ENCODE measurements at regions not wholly inside any gene's neighbourhood (a gene's known extent, or its start where the extent isn't known, plus 50 kb on each side); places are given as distances from the start of the nearest gene placed in this dataset.

DNA sequence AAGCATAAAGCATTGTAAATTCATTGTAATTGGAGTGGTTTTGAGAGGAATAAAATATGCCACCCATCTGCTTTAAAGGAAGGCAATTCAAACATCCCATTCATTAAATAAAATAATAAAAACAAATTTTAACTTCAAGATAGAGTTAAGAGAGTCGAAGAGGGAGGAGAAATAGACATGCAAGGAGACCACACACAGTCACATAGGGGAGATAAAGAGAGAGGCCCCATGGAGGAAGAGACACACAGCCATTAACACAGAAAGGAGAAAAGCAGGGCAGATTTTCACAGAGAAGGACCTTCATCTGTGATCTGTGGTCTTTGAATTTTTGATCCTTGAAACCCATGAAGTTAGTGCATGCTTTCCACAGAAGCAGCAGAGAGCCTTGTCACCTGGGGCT, 214.3 kb upstream of the TCF21 start:
- no peaks in the 10 kb centered on the region for H3K4me1 Mint-ChIP-seq (ENCODE audit: low read depth)
- Histone ChIP-seq H3K27me3 (ENCODE audit: control insufficient read depth in 1 of 2, insufficient read depth in 2 of 2, low read length in 2 of 2) (no peaks in the 10 kb centered on the region), H3K4me3 (ENCODE audit: low read length) (no peak overlapping the region), H3K36me3 (ENCODE audit: insufficient read depth, low read length) (no peaks in the 10 kb centered on the region), H3K27ac (ENCODE audit: low read depth in 1 of 2, low read length in 2 of 2) (no peak overlapping the region), H3K9me3 (ENCODE audit: control insufficient read depth in 1 of 2, insufficient read depth in 1 of 2, low read length in 2 of 2) (no peaks in the 10 kb centered on the region), H3K4me1 (ENCODE audit: insufficient read depth, low read length) (no peaks in the 10 kb centered on the region)
- ATAC-seq (ENCODE audit: poor library complexity) (no peak), DNase-seq (no peak)
- no peaks in the 10 kb centered on the region for H3K27me3 Mint-ChIP-seq
- no peak for TF ChIP-seq CTCF (IDR thresholded peaks at IDR 0.05)
- H3K36me3 Mint-ChIP-seq (ENCODE audit: low read depth), result no peaks in the 10 kb centered on the region
- ChIA-PET POLR2A (no interaction called here), CTCF (no interaction called here)
- no peaks in the 10 kb centered on the region for H3K9me3 Mint-ChIP-seq
- no peak overlapping the region for H3K27ac Mint-ChIP-seq
- H3K4me3 Mint-ChIP-seq, result no peak overlapping the region
- intact Hi-C loops (cut with DNase I, micrococcal nuclease), result no loop called here

GRCh38 chr6:133680994-133681393, 207.9 kb upstream of the TCF21 start:
- no peaks in the 10 kb centered on the region for H3K27me3 Mint-ChIP-seq
- H3K27ac Mint-ChIP-seq, result no peak overlapping the region
- H3K27ac ChIP-seq (ENCODE audit: low read depth in 1 of 2, low read length in 2 of 2), result no peak overlapping the region
- no peak overlapping the region for H3K4me3 Mint-ChIP-seq
- H3K9me3 Mint-ChIP-seq, result no peaks in the 10 kb centered on the region
- CTCF ChIA-PET, result no interaction called here
- TF ChIP-seq CTCF (IDR thresholded peaks at IDR 0.05), result no peak
- H3K27me3 ChIP-seq (ENCODE audit: control insufficient read depth in 1 of 2, insufficient read depth in 2 of 2, low read length in 2 of 2), result no peaks in the 10 kb centered on the region
- H3K36me3 ChIP-seq (ENCODE audit: insufficient read depth, low read length), result no peaks in the 10 kb centered on the region
- H3K9me3 ChIP-seq (ENCODE audit: control insufficient read depth in 1 of 2, insufficient read depth in 1 of 2, low read length in 2 of 2), result no peaks in the 10 kb centered on the region
- ATAC-seq (ENCODE audit: poor library complexity), result no peak
- H3K4me3 ChIP-seq (ENCODE audit: low read length), result no peak overlapping the region
- no peaks in the 10 kb centered on the region for H3K36me3 Mint-ChIP-seq (ENCODE audit: low read depth)
- DNase-seq, result no peak
- no peaks in the 10 kb centered on the region for H3K4me1 Mint-ChIP-seq (ENCODE audit: low read depth)
- POLR2A ChIA-PET, result no interaction called here
- no peaks in the 10 kb centered on the region for H3K4me1 ChIP-seq (ENCODE audit: insufficient read depth, low read length)
- intact Hi-C loops (cut with DNase I, micrococcal nuclease), result no loop called here

- no peaks in the 10 kb centered on the region for H3K27me3 ChIP-seq (ENCODE audit: control insufficient read depth in 1 of 2, insufficient read depth in 2 of 2, low read length in 2 of 2)
- POLR2A ChIA-PET, result no interaction called here
- intact Hi-C loops (cut with DNase I, micrococcal nuclease), result no loop called here
- no peak overlapping the region for H3K4me3 Mint-ChIP-seq
- H3K27ac Mint-ChIP-seq, result no peak overlapping the region
- CTCF ChIA-PET, result no interaction called here
- H3K4me1 Mint-ChIP-seq (ENCODE audit: low read depth), result no peaks in the 10 kb centered on the region
- H3K27me3 Mint-ChIP-seq, result no peaks in the 10 kb centered on the region
- no peaks in the 10 kb centered on the region for H3K9me3 ChIP-seq (ENCODE audit: control insufficient read depth in 1 of 2, insufficient read depth in 1 of 2, low read length in 2 of 2)
- no peak for TF ChIP-seq CTCF (IDR thresholded peaks at IDR 0.05)
- no peaks in the 10 kb centered on the region for H3K36me3 ChIP-seq (ENCODE audit: insufficient read depth, low read length)
- no peak for DNase-seq
- no peaks in the 10 kb centered on the region for H3K9me3 Mint-ChIP-seq
- no peaks in the 10 kb centered on the region for H3K36me3 Mint-ChIP-seq (ENCODE audit: low read depth)
- no peak overlapping the region for H3K4me3 ChIP-seq (ENCODE audit: low read length)
- H3K4me1 ChIP-seq (ENCODE audit: insufficient read depth, low read length), result no peaks in the 10 kb centered on the region
- no peak overlapping the region for H3K27ac ChIP-seq (ENCODE audit: low read depth in 1 of 2, low read length in 2 of 2)
- no peak for ATAC-seq (ENCODE audit: poor library complexity)
Observed at GRCh38 chr6:133681891-133682290, 207.0 kb upstream of the TCF21 start.
